C1 segment of cervical spinal cord (tissue), 14 donors: ENCODE measurements at regions not wholly inside any gene's neighbourhood (a gene's known extent, or its start where the extent isn't known, plus 50 kb on each side); places are given as distances from the start of the nearest gene placed in this dataset.
"Not testable (repeated sequence)": the region's sequence is repeated elsewhere in the genome, so short reads cannot be mapped to it uniquely, and the experiment has no call there.

Experiments used
- DNase-seq, 14 donors: peaks; one replicate each; lab custom pipeline; 2025; lab: John Stamatoyannopoulos, UW

DNA sequence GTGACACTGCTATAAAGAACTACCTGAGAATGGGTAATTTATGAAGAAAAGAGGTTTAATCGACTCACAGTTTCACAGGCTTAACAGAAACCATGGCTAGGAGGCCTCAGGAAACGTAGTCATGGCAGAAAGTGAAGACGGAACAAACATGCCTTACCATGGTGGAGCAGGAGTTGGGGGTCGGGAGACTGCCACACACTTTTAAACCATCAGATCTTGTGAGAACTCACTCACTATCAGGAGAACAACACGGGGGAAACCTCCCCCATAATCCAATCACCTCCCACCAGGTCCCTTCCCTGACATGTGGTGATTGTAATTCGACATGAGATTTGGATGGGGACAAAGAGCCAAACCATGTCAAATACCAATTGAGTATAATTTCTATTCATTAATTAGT is 2392.6 kb upstream of the C9orf72 start:
- DNase-seq: no peak

DNA sequence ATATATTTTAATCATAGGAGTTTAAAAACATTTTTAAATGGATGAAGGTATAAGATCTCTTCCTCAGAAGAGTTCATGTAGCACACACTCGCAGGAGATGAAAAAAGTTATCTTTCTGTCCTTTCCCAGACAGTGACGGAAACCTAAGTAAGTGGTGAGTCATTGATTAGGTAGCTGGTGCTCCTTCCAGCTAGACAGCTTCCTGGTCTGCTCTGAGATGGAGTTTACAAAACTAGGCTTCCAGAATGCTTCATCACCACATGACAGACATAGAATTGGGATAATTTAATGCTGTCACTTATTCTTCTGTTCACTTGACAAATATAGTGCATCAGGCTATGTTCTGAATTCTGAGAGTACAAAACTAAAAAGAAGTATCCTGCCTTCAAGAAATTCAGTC is 2393.0 kb upstream of the C9orf72 start:
- no peak for DNase-seq

DNA sequence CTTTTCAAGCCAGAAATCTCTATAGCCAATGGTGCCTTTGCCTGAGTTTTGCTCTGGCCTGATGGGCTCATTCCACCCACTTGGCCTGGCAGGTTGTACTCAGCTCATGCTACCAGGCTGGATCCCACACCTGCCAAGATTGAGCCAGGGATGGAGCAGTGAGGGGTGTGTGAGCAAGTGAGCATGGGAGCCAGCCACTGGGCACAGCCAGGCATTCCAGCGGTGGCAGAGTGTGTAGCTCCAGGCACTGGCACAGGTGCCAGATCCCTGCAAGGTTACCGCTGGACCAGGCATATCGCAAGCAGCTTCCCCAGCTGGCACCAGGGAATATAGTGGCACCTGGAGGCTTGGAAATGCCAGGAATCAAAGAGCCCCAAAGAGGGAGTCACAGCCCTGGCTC is 2395.6 kb upstream of the C9orf72 start:
- no peak for DNase-seq

DNA sequence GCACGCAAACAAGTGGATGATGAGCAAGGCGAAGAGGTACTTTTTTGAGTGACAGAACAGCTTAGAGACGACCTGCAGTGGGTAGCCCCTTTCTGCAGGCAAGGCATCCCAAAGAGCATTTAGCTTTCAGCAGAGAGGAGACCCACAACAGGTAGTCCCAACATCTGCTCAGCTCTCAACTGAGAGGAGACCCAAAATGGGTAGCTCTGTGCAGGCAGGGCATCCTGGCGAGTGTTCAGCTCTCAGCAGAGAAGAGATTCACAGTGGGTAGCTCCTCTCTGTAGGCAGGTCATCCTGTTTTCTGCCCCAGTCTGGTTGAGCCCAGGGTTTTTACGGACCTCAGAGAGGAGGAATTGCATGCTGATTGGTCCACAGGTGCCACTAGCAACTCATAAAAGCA is 2396.1 kb upstream of the C9orf72 start:
- no peak for DNase-seq

DNA sequence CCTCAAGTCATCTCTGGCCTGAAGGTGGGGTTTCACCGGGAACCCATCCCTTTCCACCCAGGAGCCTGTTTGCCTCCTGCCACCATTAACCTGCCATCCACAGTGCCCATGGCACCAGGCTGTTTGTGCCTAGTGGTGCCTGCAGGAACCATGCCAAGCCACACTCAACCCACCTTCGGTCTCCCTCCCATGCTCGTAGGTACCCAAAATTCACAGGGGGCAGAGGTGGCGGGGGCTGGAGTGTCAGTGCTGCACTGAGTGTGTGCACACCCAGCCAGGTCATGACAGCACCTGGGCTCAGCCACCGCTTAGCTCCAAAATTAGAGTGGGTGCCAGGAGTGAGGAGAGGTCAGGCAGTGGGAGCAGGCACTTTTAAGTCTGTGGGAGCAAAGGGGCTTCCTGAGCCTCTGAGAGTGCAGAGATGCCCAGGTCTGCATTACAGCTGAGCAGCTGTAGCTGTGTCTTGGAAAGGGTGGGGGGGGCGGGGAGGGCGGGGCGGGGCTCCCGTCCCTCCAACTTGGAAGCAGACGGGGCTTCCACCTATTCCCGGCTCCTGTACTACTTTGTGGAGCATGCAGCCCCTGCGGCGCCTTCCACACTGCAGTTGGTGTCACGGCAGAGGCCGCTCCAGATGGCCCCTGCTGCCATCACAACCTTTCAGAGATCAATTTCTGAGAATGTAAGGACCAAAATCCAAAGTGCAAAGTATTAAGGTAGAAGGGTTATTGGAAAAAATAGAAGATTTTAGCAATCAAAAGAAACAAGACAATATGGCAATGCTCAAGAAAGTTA is 2396.8 kb upstream of the C9orf72 start:
- no peak for DNase-seq

DNA sequence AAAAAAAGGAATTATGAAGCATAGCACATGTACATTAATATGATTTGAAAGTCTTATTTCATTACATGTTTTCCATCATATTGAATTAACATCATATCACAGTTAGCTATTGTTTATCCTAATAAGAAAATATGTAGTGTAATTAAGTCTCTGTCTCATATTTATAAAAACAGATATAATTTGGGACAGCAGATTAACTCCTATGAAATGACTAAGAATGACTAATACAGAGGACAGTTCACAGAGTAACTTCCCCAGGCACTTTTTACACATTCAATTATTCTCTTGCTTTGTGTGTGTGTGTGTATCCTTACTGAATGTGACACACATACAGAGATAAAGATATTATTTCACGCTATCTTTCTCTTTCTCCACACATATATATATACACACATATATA is 2400.9 kb upstream of the C9orf72 start:
- no peak for DNase-seq

DNA sequence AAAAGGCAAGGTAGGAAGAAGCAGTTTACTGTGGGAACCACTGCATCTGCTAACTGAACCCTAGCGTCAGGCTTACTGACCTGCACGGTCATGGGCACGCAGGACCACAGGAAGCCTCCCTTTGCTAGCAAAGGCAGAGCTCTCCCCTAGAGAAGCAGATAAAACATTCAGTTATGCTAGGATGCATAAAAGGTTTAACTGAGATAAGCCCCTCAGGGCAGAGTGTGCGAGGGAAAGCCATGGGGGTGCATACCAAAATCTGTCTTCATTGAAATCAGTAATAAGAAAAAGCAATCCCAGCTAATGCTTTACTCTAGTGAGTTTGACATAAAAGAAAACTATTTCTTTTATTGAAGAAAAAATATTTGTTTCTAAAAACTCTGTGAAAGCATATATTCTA is 2403.7 kb upstream of the C9orf72 start:
- DNase-seq: no peak

DNA sequence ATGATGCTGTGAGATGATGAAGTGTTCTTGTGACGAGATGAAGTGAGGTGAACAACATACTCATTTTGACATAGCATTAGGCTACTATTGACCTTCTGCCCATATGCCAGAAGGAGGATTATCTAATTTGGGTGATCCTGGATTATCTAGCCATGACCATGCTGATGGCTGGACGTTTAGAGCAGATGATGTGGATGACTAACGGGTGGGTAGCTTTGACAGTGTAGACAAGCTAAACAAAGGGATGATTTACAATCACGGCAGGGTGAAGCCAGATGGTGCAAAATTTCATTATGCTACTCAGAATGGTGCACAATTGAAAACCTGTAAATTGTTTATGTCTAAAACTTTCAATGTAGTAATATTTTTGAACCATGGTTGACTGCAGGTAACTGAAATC is 2403.4 kb upstream of the ACO1 start:
- DNase-seq: no peak

DNA sequence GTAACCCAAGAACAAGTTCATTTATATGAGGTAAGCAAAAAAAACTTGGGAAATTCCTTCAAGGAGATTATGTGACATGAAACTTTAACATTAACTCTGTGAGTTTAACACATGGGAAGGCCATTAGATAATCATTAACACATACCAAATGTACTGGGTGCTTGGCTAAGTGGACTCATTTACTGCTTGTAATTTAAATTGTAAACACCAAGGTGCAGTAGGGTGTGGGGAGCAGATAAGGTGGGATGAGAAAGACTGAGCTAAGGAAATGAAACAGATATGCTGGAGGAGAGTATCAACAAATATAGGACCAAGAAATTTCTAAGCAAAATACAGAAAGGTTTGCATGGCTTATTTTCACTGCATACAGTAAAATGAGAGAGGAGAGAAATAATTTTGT is 2384.8 kb upstream of the ACO1 start:
- no peak for DNase-seq

DNA sequence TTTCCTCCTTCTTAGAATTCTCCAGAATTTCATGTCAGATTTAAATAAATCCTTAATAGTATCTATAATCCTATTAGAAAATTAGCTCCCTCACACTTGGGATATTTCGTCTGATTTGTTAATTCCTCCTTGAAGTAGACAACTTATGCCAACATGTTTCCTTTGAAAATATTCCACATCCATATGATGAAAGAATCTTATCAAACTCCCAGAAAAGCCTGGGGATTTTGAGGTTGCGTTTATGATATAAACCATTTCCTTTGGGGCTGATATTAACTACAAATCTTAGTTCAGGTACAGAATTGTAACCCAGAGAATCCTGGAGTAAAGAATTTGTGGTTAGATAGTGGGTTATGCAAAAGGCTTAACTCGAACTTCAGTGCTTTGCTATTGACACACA is 2373.8 kb upstream of the ACO1 start:
- no peak for DNase-seq

DNA sequence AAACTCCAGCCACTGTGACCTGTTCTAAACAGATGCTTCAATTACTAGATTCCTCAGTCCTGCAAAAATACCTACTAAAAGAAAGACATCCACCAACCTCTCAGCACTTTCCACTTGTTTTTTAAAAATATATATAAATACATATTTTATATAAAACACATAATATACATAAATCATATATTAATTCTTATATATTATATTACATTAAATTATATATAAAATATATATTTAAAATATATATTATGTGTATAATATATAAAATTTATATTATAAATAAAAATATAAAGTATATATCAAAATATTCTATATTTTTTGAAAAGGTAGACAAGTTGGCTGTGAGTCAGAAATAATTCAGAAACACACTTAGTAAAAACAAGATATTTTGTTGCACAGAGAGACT is 2371.8 kb upstream of the ACO1 start:
- no peak for DNase-seq

DNA sequence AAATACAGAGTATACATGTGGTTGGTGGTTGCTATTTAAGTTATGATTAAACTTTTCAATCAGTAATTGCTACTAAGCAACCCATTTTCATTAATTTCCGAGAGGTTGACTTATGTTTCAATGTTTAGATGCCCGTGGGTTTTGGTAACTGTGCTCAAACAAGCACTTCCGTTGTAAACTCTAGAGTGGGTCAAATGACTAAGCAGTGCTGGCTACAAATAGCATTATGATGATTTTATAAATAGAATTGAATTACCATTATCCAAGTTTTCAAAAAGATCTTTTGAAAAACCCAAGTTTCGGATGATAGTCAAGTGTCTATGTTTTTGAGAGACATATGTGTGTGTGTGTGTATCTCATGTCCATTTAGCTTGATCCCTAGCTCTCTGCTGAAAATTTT is 2369.4 kb upstream of the ACO1 start:
- DNase-seq: no peak

DNA sequence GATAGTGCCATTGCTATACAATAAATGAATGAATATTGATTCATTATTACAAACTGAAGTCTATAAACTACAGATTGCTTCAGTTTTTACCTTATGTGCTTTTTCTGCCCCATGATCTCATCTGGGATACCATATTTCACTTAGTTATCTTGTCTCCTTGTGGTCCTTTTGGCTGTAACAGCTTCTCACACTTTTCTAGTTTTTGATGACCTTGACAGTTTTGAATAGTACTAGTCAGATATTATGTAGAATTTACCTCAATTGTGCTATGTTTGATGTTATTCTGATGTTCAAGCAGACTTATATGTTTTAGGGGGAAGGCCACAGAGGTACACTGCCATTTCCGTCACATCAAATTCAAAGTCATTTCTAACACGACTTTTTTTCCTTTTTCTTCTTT is 2364.3 kb upstream of the ACO1 start:
- no peak for DNase-seq

DNA sequence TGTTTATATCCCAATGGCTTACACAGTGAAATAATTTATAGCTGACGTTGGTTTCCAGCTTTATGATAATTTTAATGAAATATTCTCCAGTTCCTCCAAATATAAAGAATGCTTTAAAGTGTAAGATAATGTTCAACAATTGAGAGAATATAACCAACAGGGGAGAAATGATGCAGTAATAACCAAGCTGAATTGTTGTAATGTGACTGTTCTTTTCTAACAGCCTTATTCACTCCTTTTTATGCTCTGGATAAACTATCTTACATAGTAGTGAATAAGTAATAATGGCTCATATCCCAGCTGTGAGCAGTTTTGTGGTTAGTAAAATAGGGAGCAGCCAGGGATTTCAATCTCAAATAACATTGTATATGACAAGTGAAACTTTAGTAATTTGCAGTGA is 2348.7 kb upstream of the ACO1 start:
- no peak for DNase-seq

DNA sequence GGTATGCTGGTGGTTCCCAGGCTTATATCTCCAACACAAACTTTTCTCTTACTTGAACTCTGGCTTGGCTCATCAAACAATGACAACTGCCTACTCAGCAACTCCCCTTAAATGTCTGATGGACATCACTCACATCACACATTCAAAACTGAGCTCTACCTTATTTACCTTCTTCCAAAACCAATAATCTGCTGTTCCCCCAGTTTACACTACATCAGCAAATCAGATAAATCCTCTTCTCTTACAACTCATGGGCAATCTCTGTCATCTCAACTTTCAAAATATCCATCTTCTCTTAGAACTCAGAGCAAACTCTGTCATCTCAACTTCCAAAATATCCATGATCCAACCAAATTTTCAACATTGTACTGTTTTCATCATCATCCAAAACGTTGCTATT is 2347.9 kb upstream of the ACO1 start:
- DNase-seq: no peak

DNA sequence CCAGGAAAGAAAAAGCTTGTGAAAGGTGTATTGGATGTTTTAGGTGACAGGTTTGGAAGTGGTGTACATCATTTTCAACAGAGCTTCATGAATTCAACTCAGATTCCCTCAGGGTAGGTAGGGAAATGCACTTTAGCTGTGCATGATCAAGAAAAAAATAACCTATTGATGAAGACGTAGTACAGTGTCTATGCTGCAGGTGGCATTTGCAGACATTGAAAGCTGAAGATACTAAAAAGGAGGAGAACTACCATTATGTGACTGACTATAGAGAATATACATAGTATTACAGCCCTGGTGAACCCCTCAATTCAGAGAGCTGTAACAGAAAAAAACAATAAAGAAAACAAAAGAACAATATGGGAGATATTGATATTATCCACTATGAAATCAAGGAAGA is 2344.7 kb upstream of the ACO1 start:
- no peak for DNase-seq

DNA sequence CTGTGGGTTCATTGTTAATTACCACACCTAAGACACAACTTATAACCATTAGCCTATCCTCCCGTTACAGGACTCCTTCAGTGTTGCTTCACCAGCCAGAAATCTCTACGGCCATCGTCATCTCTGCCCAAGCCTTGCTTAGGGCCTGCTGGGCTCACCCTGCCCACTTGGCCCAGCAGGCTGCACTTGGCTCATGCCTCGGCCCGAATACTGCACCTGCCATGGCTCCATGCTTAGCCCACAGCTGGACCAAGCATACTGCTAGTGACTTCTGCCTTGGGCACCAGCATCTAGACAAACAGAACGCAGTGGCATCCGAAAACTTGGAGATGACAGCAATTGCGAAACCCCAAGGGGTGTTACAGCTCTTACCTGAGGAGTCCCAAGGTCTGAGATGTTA is 2336.0 kb upstream of the ACO1 start:
- no peak for DNase-seq

DNA sequence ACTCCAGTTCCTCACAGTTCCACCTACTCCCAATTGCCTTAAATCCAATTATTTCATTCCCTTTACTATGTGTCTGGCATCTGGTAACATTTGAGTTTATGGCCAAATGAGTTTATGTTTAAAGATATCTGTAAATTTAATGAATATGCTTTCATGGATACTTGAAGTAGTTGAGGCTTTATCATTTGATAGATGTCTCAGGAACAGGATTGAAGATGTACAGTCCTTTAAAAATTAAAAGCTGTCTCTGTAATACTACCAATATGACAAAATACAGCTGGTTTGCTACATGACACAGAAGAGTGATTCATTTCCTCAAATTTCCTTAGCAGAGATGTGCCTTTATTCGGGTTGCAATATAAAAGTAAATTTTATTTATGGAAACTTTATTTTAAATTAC is 2326.0 kb upstream of the ACO1 start:
- DNase-seq: no peak

DNA sequence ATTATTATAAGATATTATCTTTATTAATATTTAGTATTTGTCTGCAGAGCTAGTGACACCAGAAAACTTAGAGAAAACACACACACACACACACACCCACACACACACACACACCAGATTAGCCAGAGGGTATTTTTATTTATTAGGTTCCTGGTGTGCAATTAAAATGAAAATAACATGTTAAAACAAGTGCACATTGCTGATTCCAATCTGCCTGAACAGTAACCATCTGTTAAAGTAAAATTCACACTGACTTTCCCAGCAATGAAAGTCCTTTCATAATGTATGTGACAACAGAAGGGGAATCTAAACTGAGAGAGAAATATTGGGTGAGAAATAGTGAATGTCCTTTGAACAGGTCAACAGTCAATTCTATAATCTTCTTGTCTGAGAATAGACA is 2323.5 kb upstream of the ACO1 start:
- no peak for DNase-seq

DNA sequence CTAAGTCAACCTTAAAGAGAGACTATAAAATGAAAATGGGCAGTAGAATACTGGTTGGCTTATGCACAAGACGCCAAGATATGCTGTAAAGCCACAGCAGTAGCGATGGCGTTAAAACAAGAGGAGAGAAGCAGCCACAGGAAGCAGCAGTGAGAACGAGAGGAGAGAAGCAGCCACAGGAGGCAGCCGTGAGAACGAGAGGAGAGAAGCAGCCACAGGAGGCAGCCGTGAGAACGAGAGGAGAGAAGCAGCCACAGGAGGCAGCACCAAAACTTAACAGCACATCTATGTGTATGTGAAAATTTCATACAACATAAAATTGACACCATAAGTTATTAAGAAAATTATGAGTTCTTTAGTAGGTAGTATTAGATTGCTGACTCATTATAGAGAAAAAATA is 2318.6 kb upstream of the ACO1 start:
- no peak for DNase-seq

DNA sequence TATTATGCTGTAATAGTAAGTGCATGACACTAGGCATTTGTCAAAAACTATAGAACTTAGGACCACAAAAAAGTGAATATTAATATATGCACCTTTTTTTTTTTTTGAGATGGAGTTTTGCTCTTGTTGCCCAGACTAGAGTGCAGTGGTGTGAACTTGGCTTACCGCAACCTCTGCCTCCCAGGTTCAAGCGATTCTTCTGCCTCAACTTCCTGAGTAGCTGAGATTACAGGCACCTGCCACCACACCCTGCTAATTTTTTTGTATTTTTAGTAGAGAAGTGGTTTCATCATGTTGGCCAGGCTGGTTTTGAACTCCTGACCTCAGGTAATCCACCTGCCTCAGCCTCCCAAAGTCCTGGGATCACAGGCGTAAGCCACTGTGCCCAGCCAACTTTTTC is 2315.2 kb upstream of the ACO1 start:
- not testable (repeated sequence) for DNase-seq

DNA sequence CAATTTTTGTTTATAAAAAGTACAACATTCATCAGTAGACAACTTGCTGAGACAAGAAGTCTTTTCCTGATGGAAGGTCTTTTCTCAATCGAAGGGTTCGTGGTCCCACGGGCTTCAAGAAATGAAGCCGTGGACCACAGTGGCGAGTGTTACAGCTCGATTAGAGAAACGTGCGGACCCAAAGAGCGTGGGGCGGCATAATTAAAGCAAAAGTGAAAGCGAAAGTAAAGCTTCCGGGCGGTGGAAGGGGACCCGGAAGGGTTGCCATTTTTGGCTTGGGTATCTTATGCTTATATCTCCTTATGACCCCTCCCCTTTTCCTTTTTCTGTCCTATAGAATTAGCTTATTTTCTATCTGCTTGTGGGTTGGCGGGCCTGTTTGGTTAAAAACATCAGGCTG is 2309.4 kb upstream of the ACO1 start:
- no peak for DNase-seq

DNA sequence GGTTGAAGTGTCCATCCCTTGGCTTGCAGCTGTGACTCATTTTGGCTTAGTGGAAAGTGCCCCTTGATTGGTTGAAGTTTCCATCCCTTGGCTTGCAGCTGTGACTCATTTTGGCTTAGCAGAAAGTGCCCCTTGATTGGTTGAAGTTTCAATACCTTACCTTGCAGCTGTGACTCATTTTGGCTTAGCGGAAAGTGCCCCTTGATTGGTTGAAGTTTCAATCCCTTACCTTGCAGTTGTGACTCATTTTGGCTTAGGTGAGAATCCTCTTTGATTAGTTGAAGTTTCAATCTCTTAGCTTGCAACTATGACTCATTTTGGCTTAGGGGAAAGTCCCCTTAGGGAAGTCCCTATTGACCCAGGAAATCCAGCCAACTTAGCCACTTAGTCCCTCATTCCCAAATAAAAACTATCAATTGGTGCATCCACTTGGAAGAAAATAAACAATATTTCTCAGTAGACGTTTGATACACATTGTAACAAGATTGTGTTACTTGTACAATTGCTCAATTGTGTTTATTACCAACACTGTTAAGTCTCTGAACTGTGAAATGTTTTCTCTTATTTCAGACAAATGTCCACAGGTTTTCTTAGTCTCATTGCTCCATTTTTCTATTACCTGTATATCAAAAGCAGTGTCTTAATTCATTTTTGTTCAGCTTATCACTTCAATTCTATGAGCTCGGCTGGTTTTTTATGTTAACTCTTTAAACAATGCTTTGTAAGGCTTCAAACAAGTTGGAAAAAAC is 2308.8 kb upstream of the ACO1 start:
- no peak for DNase-seq

DNA sequence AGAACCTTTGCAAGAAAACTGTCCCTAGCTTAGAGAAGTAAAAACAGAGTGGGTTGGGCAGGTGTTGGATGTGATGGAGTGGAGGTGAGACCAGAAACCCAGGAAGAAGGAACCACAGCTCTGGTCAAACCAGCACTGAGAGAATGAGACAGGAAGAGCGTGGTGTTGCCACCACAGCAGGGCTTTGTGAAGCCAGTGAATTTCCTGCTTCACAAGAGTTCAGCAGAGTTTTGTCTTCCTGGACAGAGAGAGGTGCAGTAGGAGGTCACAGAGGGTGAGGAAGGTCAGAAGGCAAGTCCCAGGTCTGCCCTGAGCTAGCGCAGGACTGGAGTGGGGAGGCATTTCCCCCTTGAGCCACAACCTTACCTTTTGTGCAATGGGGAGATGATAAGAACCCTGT is 2306.2 kb upstream of the ACO1 start:
- no peak for DNase-seq
